GM12878 (cell line): ENCODE measurements at regions not wholly inside any gene's neighbourhood (a gene's known extent, or its start where the extent isn't known, plus 50 kb on each side); places are given as distances from the start of the nearest gene placed in this dataset.

Experiments used
- ATF3 ChIP-seq: IDR thresholded peaks from 2 replicates; pipeline ENCODE4 v1.6.1; 2011; ENCODE audit warnings: low read depth, mild to moderate bottlenecking, low read length, moderate library complexity, borderline replicate concordance; ENCODE audit errors: extremely low read depth
- CREB1 ChIP-seq: IDR thresholded peaks from 2 replicates; pipeline ENCODE4 v1.6.1; 2012; ENCODE audit warnings: low read depth, mild to moderate bottlenecking, inconsistent platforms
- CTCF ChIP-seq, 3 experiments: IDR thresholded peaks in 2 of 3; conservative IDR thresholded peaks in 1 of 3; 2 replicates each; pipeline ENCODE4 v1.5.1; 2011; ENCODE audit warnings: low read depth in 3 of 3, low read length in 3 of 3, mild to moderate bottlenecking in 3 of 3, control low read depth in 2 of 3, moderate library complexity in 2 of 3, inconsistent platforms in 1 of 3, mixed read lengths in 1 of 3; ENCODE audit not compliant: control insufficient read depth in 2 of 3, insufficient read depth in 1 of 3; ENCODE audit errors: extremely low read depth in 1 of 3
- EZH2 ChIP-seq: IDR thresholded peaks from 2 replicates; pipeline ENCODE4 v1.6.1; 2012; ENCODE audit warnings: low read depth, mild to moderate bottlenecking, control low read depth, inconsistent platforms, low read length, borderline replicate concordance; ENCODE audit not compliant: control insufficient read depth
- FOS ChIP-seq: IDR thresholded peaks from 3 replicates; pipeline ENCODE4 v1.6.1; 2011; ENCODE audit warnings: borderline replicate concordance; ENCODE audit not compliant: insufficient read length; ENCODE audit errors: extremely low read depth
- MAX ChIP-seq: IDR thresholded peaks from 2 replicates; pipeline ENCODE4 v1.6.1; 2012; ENCODE audit warnings: low read depth, low read length, improper control_type of control experiment
- NBN ChIP-seq: fragments of 450-650 bp; IDR thresholded peaks from 2 replicates; pipeline ENCODE4 v1.6.1; 2016
- NR2F1 ChIP-seq: fragments of 450-650 bp; conservative IDR thresholded peaks from 2 replicates; pipeline ENCODE4 v1.6.1; 2017; ENCODE audit warnings: mild to moderate bottlenecking
- PBX3 ChIP-seq: IDR thresholded peaks from 2 replicates; pipeline ENCODE4 v1.6.1; 2011; ENCODE audit warnings: mild to moderate bottlenecking, low read depth, low read length, moderate library complexity; ENCODE audit not compliant: insufficient replicate concordance
- POLR2A ChIP-seq: IDR thresholded peaks from 2 replicates; pipeline ENCODE4 v1.6.1; 2011; ENCODE audit warnings: low read depth, mild to moderate bottlenecking, low read length
- TCF12 ChIP-seq: IDR thresholded peaks from 2 replicates; pipeline ENCODE4 v1.6.1; 2011; ENCODE audit warnings: low read depth, mild to moderate bottlenecking, low read length

GRCh38 chr2:145765874-145766273 lies 1246.0 kb upstream of the ZEB2 start:
- TF ChIP-seq POLR2A = no peak
- no peak for TF ChIP-seq CTCF (IDR thresholded peaks at IDR 0.05 in 2 of 3, conservative IDR thresholded peaks at IDR 0.05 in 1 of 3; ENCODE audit: control insufficient read depth in 2 of 3, extremely low read depth in 1 of 3, insufficient read depth in 1 of 3, low read depth in 3 of 3, low read length in 3 of 3)
- no peak for TF ChIP-seq FOS
- no peak for TF ChIP-seq TCF12
- no peak for TF ChIP-seq EZH2
- TF ChIP-seq CREB1 = no peak
- TF ChIP-seq ATF3 = no peak
- TF ChIP-seq PBX3 = no peak
- no peak for TF ChIP-seq MAX
- no peak for TF ChIP-seq NR2F1
- no peak for TF ChIP-seq NBN
